C4-2B (cell line): ENCODE measurements at regions not wholly inside any gene's neighbourhood (a gene's known extent, or its start where the extent isn't known, plus 50 kb on each side); places are given as distances from the start of the nearest gene placed in this dataset.

Experiments used
- ZFX ChIP-seq: fragments of 450-650 bp; IDR thresholded peaks from 2 replicates; pipeline ENCODE4 v1.6.1; 2017
- TF ChIP-seq, protein P1 (sequence below): fragments of 450-650 bp; conservative IDR thresholded peaks from 2 replicates; pipeline ENCODE4 v1.5.1; 2017; ENCODE audit warnings: mild to moderate bottlenecking

DNA sequence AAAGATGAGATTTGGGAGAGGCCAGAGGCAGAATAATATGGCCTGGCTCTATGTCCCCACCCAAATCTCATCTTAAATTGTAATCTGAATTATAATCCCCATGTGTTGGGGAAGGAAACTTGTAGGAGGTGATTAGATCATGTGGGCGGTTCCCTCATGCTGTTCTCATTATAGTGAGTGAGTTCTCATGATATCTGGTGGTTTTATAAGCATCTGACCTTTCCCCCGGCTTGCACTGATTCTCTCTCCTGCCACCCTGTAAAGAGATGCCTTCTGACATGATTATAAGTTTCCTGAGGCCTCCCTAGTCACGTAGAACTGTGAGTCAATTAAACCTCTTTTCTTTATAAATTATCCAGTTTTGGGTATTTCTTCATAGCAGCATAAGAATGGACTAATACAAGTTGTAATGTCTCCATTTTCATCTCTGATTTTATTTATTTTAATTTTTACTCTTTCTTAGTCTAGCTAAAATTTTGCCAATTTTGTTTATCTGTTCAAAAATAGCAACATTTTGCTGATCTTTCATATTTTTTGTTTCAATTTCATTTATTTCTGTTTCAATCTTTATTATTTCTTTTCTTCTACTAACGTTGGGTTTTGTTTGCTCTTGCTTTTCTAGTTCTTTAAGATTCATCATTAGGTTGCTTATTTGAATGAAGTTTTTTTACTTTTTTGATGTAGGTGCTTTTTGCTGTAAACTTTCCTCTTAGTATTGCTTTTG is 67.0 kb upstream of the ZRANB2 start:
- TF ChIP-seq, protein P1, sequence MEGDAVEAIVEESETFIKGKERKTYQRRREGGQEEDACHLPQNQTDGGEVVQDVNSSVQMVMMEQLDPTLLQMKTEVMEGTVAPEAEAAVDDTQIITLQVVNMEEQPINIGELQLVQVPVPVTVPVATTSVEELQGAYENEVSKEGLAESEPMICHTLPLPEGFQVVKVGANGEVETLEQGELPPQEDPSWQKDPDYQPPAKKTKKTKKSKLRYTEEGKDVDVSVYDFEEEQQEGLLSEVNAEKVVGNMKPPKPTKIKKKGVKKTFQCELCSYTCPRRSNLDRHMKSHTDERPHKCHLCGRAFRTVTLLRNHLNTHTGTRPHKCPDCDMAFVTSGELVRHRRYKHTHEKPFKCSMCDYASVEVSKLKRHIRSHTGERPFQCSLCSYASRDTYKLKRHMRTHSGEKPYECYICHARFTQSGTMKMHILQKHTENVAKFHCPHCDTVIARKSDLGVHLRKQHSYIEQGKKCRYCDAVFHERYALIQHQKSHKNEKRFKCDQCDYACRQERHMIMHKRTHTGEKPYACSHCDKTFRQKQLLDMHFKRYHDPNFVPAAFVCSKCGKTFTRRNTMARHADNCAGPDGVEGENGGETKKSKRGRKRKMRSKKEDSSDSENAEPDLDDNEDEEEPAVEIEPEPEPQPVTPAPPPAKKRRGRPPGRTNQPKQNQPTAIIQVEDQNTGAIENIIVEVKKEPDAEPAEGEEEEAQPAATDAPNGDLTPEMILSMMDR: no peak
- no peak for TF ChIP-seq ZFX
